Astrocyte (in vitro differentiated cells and primary cell): ENCODE measurements at regions not wholly inside any gene's neighbourhood (a gene's known extent, or its start where the extent isn't known, plus 50 kb on each side); places are given as distances from the start of the nearest gene placed in this dataset.

Source experiments
- DNase-seq: peaks from one replicate; pipeline ENCODE4 v3.0.0-alpha.2; 2010; ENCODE audit warnings: low read depth
- FAIRE-seq: peaks from 2 replicates; lab custom pipeline; 2011; peaks lifted over from hg19 to GRCh38; lab: Jason Lieb, UNC
- H2AFZ ChIP-seq: 2 replicates; pipeline ENCODE4 v1.6.0; 2012; ENCODE audit warnings: low read depth, low read length, inconsistent platforms
- H3K27ac ChIP-seq: 2 replicates; pipeline ENCODE4 v1.5.1; 2011; ENCODE audit warnings: low read depth, low read length, inconsistent platforms
- H3K27me3 ChIP-seq: 2 replicates; pipeline ENCODE4 v1.6.0; 2011; ENCODE audit warnings: low read length, inconsistent platforms; ENCODE audit not compliant: insufficient read depth
- H3K36me3 ChIP-seq: 2 replicates; pipeline ENCODE4 v1.5.1; 2011; ENCODE audit warnings: low read length, inconsistent platforms; ENCODE audit not compliant: insufficient read depth
- H3K4me1 ChIP-seq: 2 replicates; pipeline ENCODE4 v1.5.1; 2011; ENCODE audit warnings: low read length, inconsistent platforms; ENCODE audit not compliant: insufficient read depth
- H3K4me2 ChIP-seq: 2 replicates; pipeline ENCODE4 v1.6.0; 2012; ENCODE audit warnings: low read length, inconsistent platforms
- H3K4me3 ChIP-seq: 2 replicates; pipeline ENCODE4 v1.5.1; 2011; ENCODE audit warnings: low read depth, mild to moderate bottlenecking, low read length, inconsistent platforms; ENCODE audit not compliant: insufficient read depth
- H3K79me2 ChIP-seq: 2 replicates; pipeline ENCODE4 v1.6.0; 2012; ENCODE audit warnings: mild to moderate bottlenecking, low read length, inconsistent platforms; ENCODE audit not compliant: insufficient read depth
- H3K9ac ChIP-seq: 2 replicates; pipeline ENCODE4 v1.6.0; 2012; ENCODE audit warnings: mild to moderate bottlenecking, low read length, inconsistent platforms
- H3K9me3 ChIP-seq: 2 replicates; pipeline ENCODE4 v1.5.1; 2012; ENCODE audit warnings: low read depth, mild to moderate bottlenecking, low read length, inconsistent platforms; ENCODE audit not compliant: insufficient read depth
- H4K20me1 ChIP-seq: 2 replicates; pipeline ENCODE4 v1.6.0; 2012; ENCODE audit warnings: low read length, inconsistent platforms; ENCODE audit not compliant: insufficient read depth
- H3K27ac Mint-ChIP-seq: one replicate; pipeline ENCODE4 v1.8.0; 2021; ENCODE audit warnings: mild to moderate bottlenecking, mixed read lengths; ENCODE audit not compliant: unreplicated experiment
- H3K27me3 Mint-ChIP-seq: one replicate; pipeline ENCODE4 v1.8.0; 2021; ENCODE audit warnings: low read depth, mixed read lengths; ENCODE audit not compliant: unreplicated experiment
- H3K36me3 Mint-ChIP-seq: one replicate; pipeline ENCODE4 v1.8.0; 2021; ENCODE audit warnings: low read depth, mixed read lengths; ENCODE audit not compliant: unreplicated experiment
- H3K4me1 Mint-ChIP-seq: one replicate; pipeline ENCODE4 v1.8.0; 2021; ENCODE audit warnings: low read depth, mixed read lengths; ENCODE audit not compliant: unreplicated experiment
- H3K4me3 Mint-ChIP-seq: one replicate; pipeline ENCODE4 v1.8.0; 2021; ENCODE audit warnings: mild to moderate bottlenecking, moderate library complexity, mixed read lengths; ENCODE audit not compliant: unreplicated experiment
- H3K9me3 Mint-ChIP-seq: one replicate; pipeline ENCODE4 v1.8.0; 2021; ENCODE audit warnings: mild to moderate bottlenecking, mixed read lengths; ENCODE audit not compliant: unreplicated experiment
- EZH2 ChIP-seq: IDR thresholded peaks from 2 replicates; pipeline ENCODE4 v1.6.1; 2012; ENCODE audit warnings: mild to moderate bottlenecking, low read length, inconsistent platforms; ENCODE audit not compliant: insufficient read depth
- TF ChIP-seq, protein P1 (sequence below): IDR thresholded peaks from 2 replicates; pipeline ENCODE4 v1.5.1; 2011; ENCODE audit warnings: low read depth, mild to moderate bottlenecking, inconsistent platforms, low read length, moderate library complexity; ENCODE audit not compliant: insufficient read depth

- H3K4me3 ChIP-seq = no peak overlapping the region
- H2AFZ ChIP-seq = no peak overlapping the region
- no peaks in the 10 kb centered on the region for H3K9me3 ChIP-seq
- no peak for DNase-seq
- H3K9ac ChIP-seq = no peak overlapping the region
- H3K36me3 ChIP-seq = no peaks in the 10 kb centered on the region
- no peaks in the 10 kb centered on the region for H3K27me3 ChIP-seq
- no peak overlapping the region for H3K4me3 Mint-ChIP-seq
- no peak overlapping the region for H3K27ac ChIP-seq
- H3K9me3 Mint-ChIP-seq = peaks cover 19% of the 10 kb centered on the region
- H3K36me3 Mint-ChIP-seq = peaks cover 3% of the 10 kb centered on the region
- H3K27me3 Mint-ChIP-seq = peaks cover 9% of the 10 kb centered on the region
- no peaks in the 10 kb centered on the region for H4K20me1 ChIP-seq
- no peak for FAIRE-seq
- TF ChIP-seq, protein P1, sequence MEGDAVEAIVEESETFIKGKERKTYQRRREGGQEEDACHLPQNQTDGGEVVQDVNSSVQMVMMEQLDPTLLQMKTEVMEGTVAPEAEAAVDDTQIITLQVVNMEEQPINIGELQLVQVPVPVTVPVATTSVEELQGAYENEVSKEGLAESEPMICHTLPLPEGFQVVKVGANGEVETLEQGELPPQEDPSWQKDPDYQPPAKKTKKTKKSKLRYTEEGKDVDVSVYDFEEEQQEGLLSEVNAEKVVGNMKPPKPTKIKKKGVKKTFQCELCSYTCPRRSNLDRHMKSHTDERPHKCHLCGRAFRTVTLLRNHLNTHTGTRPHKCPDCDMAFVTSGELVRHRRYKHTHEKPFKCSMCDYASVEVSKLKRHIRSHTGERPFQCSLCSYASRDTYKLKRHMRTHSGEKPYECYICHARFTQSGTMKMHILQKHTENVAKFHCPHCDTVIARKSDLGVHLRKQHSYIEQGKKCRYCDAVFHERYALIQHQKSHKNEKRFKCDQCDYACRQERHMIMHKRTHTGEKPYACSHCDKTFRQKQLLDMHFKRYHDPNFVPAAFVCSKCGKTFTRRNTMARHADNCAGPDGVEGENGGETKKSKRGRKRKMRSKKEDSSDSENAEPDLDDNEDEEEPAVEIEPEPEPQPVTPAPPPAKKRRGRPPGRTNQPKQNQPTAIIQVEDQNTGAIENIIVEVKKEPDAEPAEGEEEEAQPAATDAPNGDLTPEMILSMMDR = no peak
- TF ChIP-seq EZH2 = no peak
- H3K27ac Mint-ChIP-seq = no peak overlapping the region
- no peaks in the 10 kb centered on the region for H3K4me1 ChIP-seq
- H3K4me2 ChIP-seq = no peak overlapping the region
- no peaks in the 10 kb centered on the region for H3K79me2 ChIP-seq
- H3K4me1 Mint-ChIP-seq = no peaks in the 10 kb centered on the region
Measured at GRCh38 chr3:150038830-150039229, 68.1 kb upstream of the PFN2 start.

DNA sequence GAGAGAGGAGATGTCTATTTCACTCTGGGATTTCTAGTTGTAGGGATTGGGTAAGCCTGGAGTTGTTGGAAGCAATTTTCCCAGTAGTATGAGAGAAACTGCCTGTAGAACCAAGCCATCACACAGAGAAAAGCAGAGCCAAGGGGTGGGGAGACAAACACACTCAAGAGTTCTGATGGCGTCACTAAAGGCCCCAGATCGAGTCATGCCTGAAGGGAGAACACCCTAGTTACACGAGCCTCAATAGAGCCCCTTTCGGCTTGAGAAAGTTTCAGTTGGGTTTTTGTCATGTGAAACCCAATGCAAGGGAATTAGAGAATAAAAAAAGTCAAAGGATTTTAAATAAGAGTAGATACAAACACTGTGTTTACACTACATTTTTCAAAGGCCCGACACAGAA lies 66.1 kb upstream of the PFN2 start:
- H4K20me1 ChIP-seq = no peaks in the 10 kb centered on the region
- Mint-ChIP-seq H3K9me3 (peaks cover 15% of the 10 kb centered on the region), H3K36me3 (peaks cover 3% of the 10 kb centered on the region), H3K27me3 (peaks cover 11% of the 10 kb centered on the region), H3K27ac (no peak overlapping the region), H3K4me3 (no peak overlapping the region), H3K4me1 (no peaks in the 10 kb centered on the region)
- H3K4me3 ChIP-seq = no peak overlapping the region
- no peak overlapping the region for H2AFZ ChIP-seq
- H3K4me2 ChIP-seq = no peak overlapping the region
- no peak overlapping the region for H3K27ac ChIP-seq
- no peak for FAIRE-seq
- no peak for TF ChIP-seq EZH2
- TF ChIP-seq, protein P1 = no peak
- H3K79me2 ChIP-seq = no peaks in the 10 kb centered on the region
- H3K9me3 ChIP-seq = no peaks in the 10 kb centered on the region
- H3K9ac ChIP-seq = no peak overlapping the region
- H3K36me3 ChIP-seq = no peaks in the 10 kb centered on the region
- no peak for DNase-seq
- no peaks in the 10 kb centered on the region for H3K27me3 ChIP-seq
- no peaks in the 10 kb centered on the region for H3K4me1 ChIP-seq

DNA sequence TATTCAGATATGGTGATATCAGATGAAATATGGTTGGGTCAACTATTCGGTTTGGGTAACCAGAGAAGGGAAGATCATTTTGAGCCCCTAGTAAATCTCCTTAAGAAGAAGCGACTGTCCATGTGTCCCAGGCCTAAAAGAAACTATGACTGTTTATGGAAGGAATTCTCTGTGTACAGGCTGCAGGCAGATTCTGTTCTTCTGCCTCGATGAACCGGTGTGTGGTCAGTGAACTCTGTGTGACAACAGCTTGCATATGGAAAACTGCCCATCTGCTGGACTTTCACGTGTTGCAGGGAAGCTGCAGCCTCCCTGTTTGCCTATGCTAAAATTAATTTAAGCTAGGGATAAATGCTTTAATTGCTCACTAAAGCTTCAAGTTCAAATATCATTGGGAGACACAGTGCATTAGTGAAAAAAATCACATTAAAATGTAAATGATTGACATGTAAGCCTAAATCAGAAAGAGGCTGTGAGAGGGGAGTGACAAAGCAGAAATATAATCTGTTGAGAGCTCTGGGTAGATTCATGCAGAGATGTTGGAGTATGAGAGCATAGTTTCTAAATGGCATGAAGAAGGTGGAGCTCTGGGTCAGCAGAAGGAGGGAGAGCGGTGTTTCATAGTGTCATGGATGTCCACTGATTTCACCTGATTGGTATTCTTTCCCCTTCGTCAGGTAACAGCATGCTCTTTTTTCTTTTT lies 65.4 kb upstream of the PFN2 start:
- H3K4me2 ChIP-seq = no peak overlapping the region

More for the DNA sequence above, 65.4 kb upstream of the PFN2 start:
- Histone ChIP-seq H3K9ac (no peak overlapping the region), H3K4me1 (no peaks in the 10 kb centered on the region), H2AFZ (no peak overlapping the region), H3K36me3 (no peaks in the 10 kb centered on the region), H3K27ac (no peak overlapping the region), H3K79me2 (no peaks in the 10 kb centered on the region), H3K4me3 (no peak overlapping the region), H4K20me1 (no peaks in the 10 kb centered on the region), H3K9me3 (no peaks in the 10 kb centered on the region), H3K27me3 (no peaks in the 10 kb centered on the region)
- H3K36me3 Mint-ChIP-seq = peaks cover 2% of the 10 kb centered on the region
- DNase-seq (no peak), FAIRE-seq (no peak)
- no peaks in the 10 kb centered on the region for H3K4me1 Mint-ChIP-seq
- TF ChIP-seq, protein P1 = no peak
- no peak for TF ChIP-seq EZH2
- peaks cover 11% of the 10 kb centered on the region for H3K27me3 Mint-ChIP-seq
- H3K9me3 Mint-ChIP-seq = peaks cover 10% of the 10 kb centered on the region
- no peak overlapping the region for H3K4me3 Mint-ChIP-seq
- no peak overlapping the region for H3K27ac Mint-ChIP-seq
